ENCODE measurements at regions not wholly inside any gene's neighbourhood (a gene's known extent, or its start where the extent isn't known, plus 50 kb on each side); places are given as distances from the start of the nearest gene placed in this dataset.

GRCh38 chr5:106307265-106307664 is 1363.5 kb downstream of the EFNA5 start:
- TF ChIP-seq CTCF (IDR thresholded peaks at IDR 0.05), result no peak

GRCh38 chr5:106306313-106307028 is 1364.3 kb downstream of the EFNA5 start:
- H3K27me3 ChIP-seq, result no peaks in the 10 kb centered on the region
- no peaks in the 10 kb centered on the region for H3K9me3 ChIP-seq
- TF ChIP-seq CTCF (IDR thresholded peaks at IDR 0.05), result no peak
- intact Hi-C loops (cut with DNase I), result no loop called here
- H3K4me3 ChIP-seq, result no peak overlapping the region
- no peaks in the 10 kb centered on the region for H3K4me1 ChIP-seq
- no peak for DNase-seq
- no peak overlapping the region for H3K27ac ChIP-seq
- ATAC-seq, result no peak
- H3K36me3 ChIP-seq, result no peaks in the 10 kb centered on the region

More at GRCh38 chr5:106307265-106307664, 1363.5 kb downstream of the EFNA5 start:
- no peak overlapping the region for H3K27ac ChIP-seq
- ATAC-seq (no peak), DNase-seq (no peak)
- intact Hi-C loops (cut with DNase I), result no loop called here
- H3K4me3 ChIP-seq, result no peak overlapping the region
- no peaks in the 10 kb centered on the region for H3K36me3 ChIP-seq
- no peaks in the 10 kb centered on the region for H3K9me3 ChIP-seq
- no peaks in the 10 kb centered on the region for H3K27me3 ChIP-seq
- no peaks in the 10 kb centered on the region for H3K4me1 ChIP-seq

- Histone ChIP-seq H3K27ac (no peak overlapping the region), H3K27me3 (no peaks in the 10 kb centered on the region), H3K36me3 (no peaks in the 10 kb centered on the region), H3K4me1 (no peaks in the 10 kb centered on the region), H3K9me3 (no peaks in the 10 kb centered on the region), H3K4me3 (no peak overlapping the region)
- TF ChIP-seq CTCF (IDR thresholded peaks at IDR 0.05), result no peak
- intact Hi-C loops (cut with DNase I), result no loop called here
- DNase-seq, result no peak
- no peak for ATAC-seq
These were observed 1366.8 kb downstream of the EFNA5 start for GRCh38 chr5:106303911-106304310.

- H3K27ac ChIP-seq, result no peak overlapping the region
- TF ChIP-seq CTCF (IDR thresholded peaks at IDR 0.05), result no peak
- H3K4me3 ChIP-seq, result no peak overlapping the region
- H3K36me3 ChIP-seq, result no peaks in the 10 kb centered on the region
- intact Hi-C loops (cut with DNase I), result no loop called here
- no peaks in the 10 kb centered on the region for H3K27me3 ChIP-seq
- ATAC-seq (no peak), DNase-seq (no peak)
- no peaks in the 10 kb centered on the region for H3K9me3 ChIP-seq
- H3K4me1 ChIP-seq, result no peaks in the 10 kb centered on the region
These were observed 1378.1 kb downstream of the EFNA5 start for GRCh38 chr5:106292654-106293053.

GRCh38 chr5:106290841-106291240 is 1379.9 kb downstream of the EFNA5 start:
- intact Hi-C loops (cut with DNase I), result no loop called here
- ATAC-seq (no peak), DNase-seq (no peak)
- H3K27ac ChIP-seq, result no peak overlapping the region
- H3K36me3 ChIP-seq, result no peaks in the 10 kb centered on the region
- no peaks in the 10 kb centered on the region for H3K4me1 ChIP-seq
- no peak overlapping the region for H3K4me3 ChIP-seq
- TF ChIP-seq CTCF (IDR thresholded peaks at IDR 0.05), result no peak
- no peaks in the 10 kb centered on the region for H3K9me3 ChIP-seq
- H3K27me3 ChIP-seq, result no peaks in the 10 kb centered on the region

GRCh38 chr5:106288979-106289378 is 1381.8 kb downstream of the EFNA5 start:
- Histone ChIP-seq H3K27me3 (no peaks in the 10 kb centered on the region), H3K9me3 (no peaks in the 10 kb centered on the region), H3K4me3 (no peak overlapping the region), H3K27ac (no peak overlapping the region), H3K4me1 (no peaks in the 10 kb centered on the region), H3K36me3 (no peaks in the 10 kb centered on the region)
- no peak for TF ChIP-seq CTCF (IDR thresholded peaks at IDR 0.05)
- DNase-seq, result no peak
- no peak for ATAC-seq
- intact Hi-C loops (cut with DNase I), result no loop called here
